Activated CD8-positive, alpha-beta T cell treated with anti-CD3 and anti-CD28 coated beads, Interleukin-2, amount 10 ng/mL, durations not matched to agents 7 days and 5 days (primary cell): ENCODE measurements at regions not wholly inside any gene's neighbourhood (a gene's known extent, or its start where the extent isn't known, plus 50 kb on each side); places are given as distances from the start of the nearest gene placed in this dataset.

Experiments used
- ATAC-seq: fragments of 150-1000 bp; cut with Tn5 transposase; one replicate; pipeline ENCODE4 v1.10.0; 2021; ENCODE audit warnings: moderate library complexity
- CTCF ChIA-PET: fragments of 350-600 bp; sonication (Branson Sonifier 250); formaldehyde crosslinking; loops from one replicate; lab custom pipeline; 2021; ENCODE audit warnings: antibody characterized with exemption; lab: Charles Lee
- POLR2A ChIA-PET: fragments of 350-600 bp; sonication (Branson Sonifier 250); formaldehyde crosslinking; loops from one replicate; lab custom pipeline; 2021; ENCODE audit warnings: antibody characterized with exemption; lab: Charles Lee
- DNase-seq: peaks from one replicate; pipeline ENCODE4 v3.0.0-alpha.2; 2020
- H3K27ac Mint-ChIP-seq: one replicate; pipeline ENCODE4 v1.8.0; 2021; ENCODE audit warnings: mild to moderate bottlenecking, mixed read lengths
- H3K27me3 Mint-ChIP-seq: one replicate; pipeline ENCODE4 v1.8.0; 2021; ENCODE audit warnings: low read depth, mixed read lengths
- H3K36me3 Mint-ChIP-seq: one replicate; pipeline ENCODE4 v1.8.0; 2021; ENCODE audit warnings: low read depth, mixed read lengths
- H3K4me1 Mint-ChIP-seq: one replicate; pipeline ENCODE4 v1.8.0; 2021; ENCODE audit warnings: low read depth, mixed read lengths
- H3K4me3 Mint-ChIP-seq: one replicate; pipeline ENCODE4 v1.8.0; 2021; ENCODE audit warnings: mild to moderate bottlenecking, mixed read lengths
- H3K9me3 Mint-ChIP-seq: one replicate; pipeline ENCODE4 v1.8.0; 2022; ENCODE audit warnings: mixed read lengths; ENCODE audit not compliant: insufficient read depth

GRCh38 chr7:46854958-46855473, 726.9 kb downstream of the TNS3 start:
- H3K9me3 Mint-ChIP-seq = no peaks in the 10 kb centered on the region
- no peak overlapping the region for H3K27ac Mint-ChIP-seq
- H3K4me3 Mint-ChIP-seq = no peak overlapping the region
- ATAC-seq (no peak), DNase-seq (no peak)
- H3K4me1 Mint-ChIP-seq = no peaks in the 10 kb centered on the region
- H3K27me3 Mint-ChIP-seq = no peaks in the 10 kb centered on the region
- no peaks in the 10 kb centered on the region for H3K36me3 Mint-ChIP-seq
- POLR2A ChIA-PET = no interaction called here
- CTCF ChIA-PET = no interaction called here

GRCh38 chr7:46853451-46853850, 728.5 kb downstream of the TNS3 start:
- Mint-ChIP-seq H3K9me3 (no peaks in the 10 kb centered on the region), H3K27ac (no peak overlapping the region), H3K4me1 (no peaks in the 10 kb centered on the region), H3K27me3 (no peaks in the 10 kb centered on the region), H3K4me3 (no peak overlapping the region), H3K36me3 (no peaks in the 10 kb centered on the region)
- ATAC-seq (no peak), DNase-seq (no peak)
- ChIA-PET POLR2A (no interaction called here), CTCF (no interaction called here)

GRCh38 chr7:46852795-46853194, 729.1 kb downstream of the TNS3 start:
- H3K4me3 Mint-ChIP-seq = no peak overlapping the region
- ATAC-seq (no peak), DNase-seq (no peak)
- ChIA-PET CTCF (no interaction called here), POLR2A (no interaction called here)
- no peaks in the 10 kb centered on the region for H3K36me3 Mint-ChIP-seq
- H3K27me3 Mint-ChIP-seq = no peaks in the 10 kb centered on the region
- no peak overlapping the region for H3K27ac Mint-ChIP-seq
- no peaks in the 10 kb centered on the region for H3K9me3 Mint-ChIP-seq
- H3K4me1 Mint-ChIP-seq = no peaks in the 10 kb centered on the region

- CTCF ChIA-PET = no interaction called here
- POLR2A ChIA-PET = no interaction called here
- Mint-ChIP-seq H3K9me3 (no peaks in the 10 kb centered on the region), H3K27ac (no peak overlapping the region), H3K4me3 (no peak overlapping the region), H3K27me3 (no peaks in the 10 kb centered on the region), H3K4me1 (no peaks in the 10 kb centered on the region), H3K36me3 (no peaks in the 10 kb centered on the region)
- DNase-seq (no peak), ATAC-seq (no peak)
Observed at GRCh38 chr7:46850563-46851330, 731.2 kb downstream of the TNS3 start.

GRCh38 chr7:46848944-46849343, 733.0 kb downstream of the TNS3 start:
- no peak overlapping the region for H3K4me3 Mint-ChIP-seq
- H3K27me3 Mint-ChIP-seq = no peaks in the 10 kb centered on the region
- ChIA-PET POLR2A (no interaction called here), CTCF (no interaction called here)
- H3K9me3 Mint-ChIP-seq = no peaks in the 10 kb centered on the region
- H3K27ac Mint-ChIP-seq = no peak overlapping the region
- H3K4me1 Mint-ChIP-seq = no peaks in the 10 kb centered on the region
- H3K36me3 Mint-ChIP-seq = no peaks in the 10 kb centered on the region
- ATAC-seq = no peak
- DNase-seq = no peak

GRCh38 chr7:46848311-46848710, 733.6 kb downstream of the TNS3 start:
- ATAC-seq = no peak
- Mint-ChIP-seq H3K4me1 (no peaks in the 10 kb centered on the region), H3K9me3 (no peaks in the 10 kb centered on the region), H3K27me3 (no peaks in the 10 kb centered on the region), H3K4me3 (no peak overlapping the region), H3K36me3 (no peaks in the 10 kb centered on the region), H3K27ac (no peak overlapping the region)
- ChIA-PET POLR2A (no interaction called here), CTCF (no interaction called here)
- no peak for DNase-seq

- ChIA-PET POLR2A (no interaction called here), CTCF (no interaction called here)
- H3K27ac Mint-ChIP-seq = no peak overlapping the region
- no peaks in the 10 kb centered on the region for H3K4me1 Mint-ChIP-seq
- ATAC-seq (no peak), DNase-seq (no peak)
- H3K36me3 Mint-ChIP-seq = no peaks in the 10 kb centered on the region
- no peak overlapping the region for H3K4me3 Mint-ChIP-seq
- no peaks in the 10 kb centered on the region for H3K27me3 Mint-ChIP-seq
- no peaks in the 10 kb centered on the region for H3K9me3 Mint-ChIP-seq
Observed at GRCh38 chr7:46847126-46847525, 734.8 kb downstream of the TNS3 start.

GRCh38 chr7:46844486-46844885, 737.4 kb downstream of the TNS3 start:
- H3K4me3 Mint-ChIP-seq = no peak overlapping the region
- no peak for ATAC-seq
- ChIA-PET CTCF (no interaction called here), POLR2A (no interaction called here)
- no peaks in the 10 kb centered on the region for H3K27me3 Mint-ChIP-seq
- H3K36me3 Mint-ChIP-seq = no peaks in the 10 kb centered on the region
- DNase-seq = no peak
- H3K4me1 Mint-ChIP-seq = no peaks in the 10 kb centered on the region
- H3K27ac Mint-ChIP-seq = no peak overlapping the region
- no peaks in the 10 kb centered on the region for H3K9me3 Mint-ChIP-seq

- ChIA-PET POLR2A (no interaction called here), CTCF (no interaction called here)
- peaks cover 5% of the 10 kb centered on the region for H3K9me3 Mint-ChIP-seq
- H3K27me3 Mint-ChIP-seq = no peaks in the 10 kb centered on the region
- H3K36me3 Mint-ChIP-seq = no peaks in the 10 kb centered on the region
- H3K27ac Mint-ChIP-seq = no peak overlapping the region
- H3K4me3 Mint-ChIP-seq = no peak overlapping the region
- DNase-seq (no peak), ATAC-seq (no peak)
- no peaks in the 10 kb centered on the region for H3K4me1 Mint-ChIP-seq
Observed at GRCh38 chr7:46841248-46841647, 740.7 kb downstream of the TNS3 start.

GRCh38 chr7:46839651-46840050, 742.3 kb downstream of the TNS3 start:
- Mint-ChIP-seq H3K4me3 (no peak overlapping the region), H3K4me1 (no peaks in the 10 kb centered on the region), H3K27me3 (no peaks in the 10 kb centered on the region), H3K36me3 (no peaks in the 10 kb centered on the region), H3K27ac (no peak overlapping the region), H3K9me3 (peaks cover 14% of the 10 kb centered on the region)
- DNase-seq (no peak), ATAC-seq (no peak)
- POLR2A ChIA-PET = no interaction called here
- CTCF ChIA-PET = no interaction called here

GRCh38 chr7:46838463-46838862, 743.4 kb downstream of the TNS3 start:
- Mint-ChIP-seq H3K27me3 (no peaks in the 10 kb centered on the region), H3K4me1 (no peaks in the 10 kb centered on the region), H3K4me3 (no peak overlapping the region), H3K36me3 (no peaks in the 10 kb centered on the region), H3K27ac (no peak overlapping the region), H3K9me3 (peaks cover 19% of the 10 kb centered on the region)
- ATAC-seq (no peak), DNase-seq (no peak)
- POLR2A ChIA-PET = no interaction called here
- CTCF ChIA-PET = no interaction called here

GRCh38 chr7:46835556-46835955, 746.4 kb downstream of the TNS3 start:
- Mint-ChIP-seq H3K27me3 (no peaks in the 10 kb centered on the region), H3K27ac (no peak overlapping the region), H3K4me1 (no peaks in the 10 kb centered on the region), H3K9me3 (peaks cover 19% of the 10 kb centered on the region), H3K36me3 (no peaks in the 10 kb centered on the region), H3K4me3 (no peak overlapping the region)
- ATAC-seq (no peak), DNase-seq (no peak)
- POLR2A ChIA-PET = no interaction called here
- CTCF ChIA-PET = no interaction called here

- H3K4me3 Mint-ChIP-seq = no peak overlapping the region
- H3K4me1 Mint-ChIP-seq = no peaks in the 10 kb centered on the region
- no peak overlapping the region for H3K27ac Mint-ChIP-seq
- H3K27me3 Mint-ChIP-seq = no peaks in the 10 kb centered on the region
- ChIA-PET CTCF (no interaction called here), POLR2A (no interaction called here)
- H3K9me3 Mint-ChIP-seq = peaks cover 19% of the 10 kb centered on the region
- DNase-seq (no peak), ATAC-seq (no peak)
- no peaks in the 10 kb centered on the region for H3K36me3 Mint-ChIP-seq
Observed at GRCh38 chr7:46834921-46835320, 747.0 kb downstream of the TNS3 start.
